B cell (primary cell): ENCODE measurements at regions not wholly inside any gene's neighbourhood (a gene's known extent, or its start where the extent isn't known, plus 50 kb on each side); places are given as distances from the start of the nearest gene placed in this dataset.

ENCODE experiments used
- ATAC-seq: fragments of 200-7000 bp; cut with Tn5 transposase; one replicate; pipeline ENCODE4 v1.10.0; 2021; ENCODE audit warnings: low read depth, mild to moderate bottlenecking, moderate number of reproducible peaks, moderate library complexity
- CTCF ChIA-PET: fragments of 350-600 bp; sonication (Branson Sonifier 250); formaldehyde crosslinking; loops from one replicate; lab custom pipeline; 2021; ENCODE audit warnings: antibody characterized with exemption, inconsistent platforms; lab: Charles Lee
- POLR2A ChIA-PET: fragments of 350-600 bp; sonication (Branson Sonifier 250); formaldehyde crosslinking; loops from one replicate; lab custom pipeline; 2021; ENCODE audit warnings: antibody characterized with exemption; lab: Charles Lee
- DNase-seq: peaks from one replicate; pipeline ENCODE4 v3.0.0; 2013
- H2AFZ ChIP-seq: 2 replicates; pipeline ENCODE4 v1.6.1; 2012; ENCODE audit warnings: mild to moderate bottlenecking, low read depth, low read length; ENCODE audit not compliant: insufficient read depth, poor library complexity, severe bottlenecking
- H3K27ac ChIP-seq, 2 donors: 1 replicate in 1 of 2; 2 replicates in 1 of 2; pipeline ENCODE4 v1.5.1; 2012 to 2013; ENCODE audit warnings: low read length in 2 of 2, mild to moderate bottlenecking in 2 of 2, moderate library complexity in 1 of 2
- H3K27me3 ChIP-seq, 4 experiments: fragments of 200-600 bp in 1 of 4; sonication (generic) in 1 of 4; replicated peaks in 1 of 4; 1 replicate in 2 of 4; 2 replicates in 2 of 4; pipeline versions ENCODE4 v1.6.1 to v1.7.0; 2013 to 2016; ENCODE audit warnings: low read length in 3 of 4, mild to moderate bottlenecking in 2 of 4, mixed read lengths in 1 of 4, moderate library complexity in 1 of 4; ENCODE audit not compliant: insufficient read depth in 4 of 4, control insufficient read depth in 3 of 4; ENCODE audit errors: control extremely low read depth in 1 of 4
- H3K36me3 ChIP-seq, 2 experiments: replicated peaks in 1 of 2; 1 replicate in 1 of 2; 2 replicates in 1 of 2; pipeline versions ENCODE4 v1.6.1 to v1.7.1; 2013; ENCODE audit warnings: low read length in 1 of 2; ENCODE audit not compliant: insufficient read depth in 2 of 2, control insufficient read depth in 1 of 2; ENCODE audit errors: control extremely low read depth in 1 of 2, extremely low read depth in 1 of 2
- H3K4me1 ChIP-seq, 2 donors: fragments of 200-600 bp in 1 of 2; sonication (generic) in 1 of 2; 1 replicate in 1 of 2; 2 replicates in 1 of 2; pipeline versions ENCODE4 v1.5.1 to v1.6.1; 2013 to 2017; ENCODE audit warnings: low read length in 2 of 2; ENCODE audit not compliant: control insufficient read depth in 2 of 2, insufficient read depth in 2 of 2
- H3K4me2 ChIP-seq: replicated peaks from 2 replicates; pipeline ENCODE3; 2012; ENCODE audit warnings: mild to moderate bottlenecking, low read depth, low read length; ENCODE audit not compliant: poor library complexity, severe bottlenecking
- H3K4me3 ChIP-seq, 5 experiments: fragments of 200-600 bp in 1 of 5; sonication (generic) in 1 of 5; 1 replicate in 3 of 5; 2 replicates in 2 of 5; pipeline versions ENCODE4 v1.5.1 to v1.7.0; 2011 to 2016; ENCODE audit warnings: low read length in 4 of 5, mild to moderate bottlenecking in 4 of 5, low read depth in 2 of 5, control low read depth in 1 of 5, moderate library complexity in 1 of 5; ENCODE audit not compliant: insufficient read depth in 1 of 5; ENCODE audit errors: control extremely low read depth in 1 of 5, extremely low read depth in 1 of 5
- H3K79me2 ChIP-seq: fragments of 200-600 bp; sonication (generic); one replicate; pipeline ENCODE4 v1.6.0; 2016; ENCODE audit warnings: low read length; ENCODE audit not compliant: control insufficient read depth, insufficient read depth
- H3K9ac ChIP-seq: fragments of 200-600 bp; sonication (generic); 2 replicates; pipeline ENCODE4 v1.6.1; 2017; ENCODE audit warnings: mild to moderate bottlenecking, low read length, moderate library complexity
- H3K9me3 ChIP-seq, 3 donors: one replicate each; pipeline versions ENCODE4 v1.6.1 to v1.7.1; 2013; ENCODE audit warnings: low read length in 2 of 3; ENCODE audit not compliant: control insufficient read depth in 2 of 3, insufficient read depth in 1 of 3; ENCODE audit errors: control extremely low read depth in 1 of 3
- H4K20me1 ChIP-seq: 2 replicates; pipeline ENCODE4 v1.6.0; 2012; ENCODE audit warnings: mild to moderate bottlenecking, low read length; ENCODE audit not compliant: insufficient read depth, control insufficient read depth, poor library complexity, severe bottlenecking
- H3K27ac Mint-ChIP-seq: one replicate; pipeline ENCODE4 v1.8.0; 2021; ENCODE audit warnings: mixed read lengths
- H3K27me3 Mint-ChIP-seq: one replicate; pipeline ENCODE4 v1.8.0; 2021; ENCODE audit warnings: mixed read lengths
- H3K4me1 Mint-ChIP-seq: one replicate; pipeline ENCODE4 v1.8.0; 2021; ENCODE audit warnings: mixed read lengths
- H3K4me3 Mint-ChIP-seq: one replicate; pipeline ENCODE4 v1.8.0; 2021; ENCODE audit warnings: mixed read lengths
- H3K9me3 Mint-ChIP-seq: one replicate; pipeline ENCODE4 v1.8.0; 2022; ENCODE audit warnings: mixed read lengths; ENCODE audit not compliant: insufficient read depth
- EZH2 ChIP-seq: IDR thresholded peaks from 2 replicates; pipeline ENCODE4 v1.6.1; 2012; ENCODE audit warnings: borderline replicate concordance, low read depth, mild to moderate bottlenecking, moderate library complexity, low read length; ENCODE audit not compliant: insufficient read depth, poor library complexity, severe bottlenecking
- whole genome bisulfite sequencing: methylation state at CpG from one replicate; pipeline ENCODE4 v1.1.5; 2013; ENCODE audit warnings: missing lambda C conversion rate; ENCODE audit not compliant: insufficient coverage; 5-methylcytosine and 5-hydroxymethylcytosine counted together
- intact Hi-C: fragments of 100-400 bp; cut with micrococcal nuclease; formaldehyde crosslinking; loops from one replicate; pipeline ENCODE4 v1.10.0; 2022
- TF ChIP-seq, protein P1 (sequence below): fragments of 200-600 bp; IDR thresholded peaks from one replicate; pipeline ENCODE4 v1.8.0; 2022; ENCODE audit warnings: antibody characterized with exemption, mild to moderate bottlenecking

GRCh38 chr20:56702931-56703840 is 74.1 kb downstream of the TFAP2C start:
- H3K9ac ChIP-seq, result no peak overlapping the region
- H3K4me1 ChIP-seq, result no peaks in the 10 kb centered on the region
- Mint-ChIP-seq H3K4me3 (no peak overlapping the region), H3K27ac (no peak overlapping the region), H3K27me3 (no peaks in the 10 kb centered on the region), H3K4me1 (no peaks in the 10 kb centered on the region), H3K9me3 (no peaks in the 10 kb centered on the region)
- TF ChIP-seq, protein P1, sequence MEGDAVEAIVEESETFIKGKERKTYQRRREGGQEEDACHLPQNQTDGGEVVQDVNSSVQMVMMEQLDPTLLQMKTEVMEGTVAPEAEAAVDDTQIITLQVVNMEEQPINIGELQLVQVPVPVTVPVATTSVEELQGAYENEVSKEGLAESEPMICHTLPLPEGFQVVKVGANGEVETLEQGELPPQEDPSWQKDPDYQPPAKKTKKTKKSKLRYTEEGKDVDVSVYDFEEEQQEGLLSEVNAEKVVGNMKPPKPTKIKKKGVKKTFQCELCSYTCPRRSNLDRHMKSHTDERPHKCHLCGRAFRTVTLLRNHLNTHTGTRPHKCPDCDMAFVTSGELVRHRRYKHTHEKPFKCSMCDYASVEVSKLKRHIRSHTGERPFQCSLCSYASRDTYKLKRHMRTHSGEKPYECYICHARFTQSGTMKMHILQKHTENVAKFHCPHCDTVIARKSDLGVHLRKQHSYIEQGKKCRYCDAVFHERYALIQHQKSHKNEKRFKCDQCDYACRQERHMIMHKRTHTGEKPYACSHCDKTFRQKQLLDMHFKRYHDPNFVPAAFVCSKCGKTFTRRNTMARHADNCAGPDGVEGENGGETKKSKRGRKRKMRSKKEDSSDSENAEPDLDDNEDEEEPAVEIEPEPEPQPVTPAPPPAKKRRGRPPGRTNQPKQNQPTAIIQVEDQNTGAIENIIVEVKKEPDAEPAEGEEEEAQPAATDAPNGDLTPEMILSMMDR, result no peak
- TF ChIP-seq EZH2, result no peak
- no peak for ATAC-seq
- 85% methylated on average over 16 of the region's 21 CpGs for WGBS
- H3K4me3 ChIP-seq, result no peak overlapping the region
- no peaks in the 10 kb centered on the region for H3K79me2 ChIP-seq
- no peak for DNase-seq
- H3K27ac ChIP-seq, result no peak overlapping the region
- no peaks in the 10 kb centered on the region for H3K27me3 ChIP-seq
- H2AFZ ChIP-seq, result no peak overlapping the region
- intact Hi-C loops, result no loop called here
- no peaks in the 10 kb centered on the region for H3K36me3 ChIP-seq
- POLR2A ChIA-PET, result no interaction called here
- no peak overlapping the region for H3K4me2 ChIP-seq
- peaks cover 0 to 3% (median 0%) of the 10 kb centered on the region in 3 donors for H3K9me3 ChIP-seq
- no peaks in the 10 kb centered on the region for H4K20me1 ChIP-seq
- CTCF ChIA-PET, result no interaction called here

DNA sequence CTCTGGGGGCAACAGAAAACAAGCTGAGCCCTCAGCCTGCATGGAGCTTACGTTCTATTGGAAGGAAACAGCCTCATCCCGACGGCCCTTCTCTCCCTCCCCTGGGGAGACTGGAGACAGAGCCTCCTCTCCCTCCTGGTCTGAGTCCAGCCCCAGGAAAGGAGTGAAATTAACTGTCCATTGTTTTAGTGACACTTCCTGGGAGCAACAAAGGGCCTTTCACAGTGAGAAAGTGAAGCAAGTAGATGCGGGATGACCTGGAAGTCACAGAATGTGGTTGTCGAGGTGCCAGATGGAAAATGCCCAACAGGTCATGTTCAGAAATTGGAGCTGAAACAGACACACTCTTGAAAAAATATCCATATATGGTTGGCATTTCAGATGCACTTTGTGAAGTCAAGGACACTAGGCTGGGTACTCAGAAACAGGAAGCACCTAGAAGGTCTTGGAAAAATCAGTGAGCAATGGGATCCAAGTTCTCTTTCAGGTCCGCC is 77.8 kb downstream of the TFAP2C start:
- no peaks in the 10 kb centered on the region for H4K20me1 ChIP-seq
- TF ChIP-seq, protein P1, result no peak
- no peak for TF ChIP-seq EZH2
- Mint-ChIP-seq H3K4me3 (no peak overlapping the region), H3K27ac (no peak overlapping the region), H3K9me3 (no peaks in the 10 kb centered on the region), H3K4me1 (no peaks in the 10 kb centered on the region), H3K27me3 (peaks cover 5% of the 10 kb centered on the region)
- intact Hi-C loops, result no loop called here
- CTCF ChIA-PET, result no interaction called here
- no peak overlapping the region for H3K4me2 ChIP-seq
- H3K4me3 ChIP-seq, result no peak overlapping the region
- ATAC-seq (no peak), DNase-seq (no peak)
- H3K9me3 ChIP-seq, result peaks cover 0 to 3% (median 0%) of the 10 kb centered on the region in 3 donors
- H3K79me2 ChIP-seq, result no peaks in the 10 kb centered on the region
- no peaks in the 10 kb centered on the region for H3K36me3 ChIP-seq
- 100% methylated on average over 1 of the region's 6 CpGs for WGBS
- no peak overlapping the region for H3K27ac ChIP-seq
- H3K27me3 ChIP-seq, result peaks cover 0 to 2% (median 0%) of the 10 kb centered on the region in 4 experiments
- no peaks in the 10 kb centered on the region for H3K4me1 ChIP-seq
- H3K9ac ChIP-seq, result no peak overlapping the region
- H2AFZ ChIP-seq, result no peak overlapping the region
- POLR2A ChIA-PET, result no interaction called here
